GM23248 (cell line): ENCODE measurements at regions not wholly inside any gene's neighbourhood (a gene's known extent, or its start where the extent isn't known, plus 50 kb on each side); places are given as distances from the start of the nearest gene placed in this dataset.

ENCODE experiments used
- DNase-seq: peaks from one replicate; pipeline ENCODE4 v3.0.0-alpha.2; 2015
- H2AFZ ChIP-seq: fragments of 200-600 bp; sonication (generic); 2 replicates; pipeline ENCODE4 v1.6.1; 2016; ENCODE audit warnings: antibody characterized with exemption
- H3F3A ChIP-seq: fragments of 200-600 bp; sonication (generic); 2 replicates; pipeline ENCODE4 v1.6.1; 2016; ENCODE audit warnings: mild to moderate bottlenecking, antibody characterized with exemption, mixed run types; ENCODE audit not compliant: insufficient read depth
- H3K27ac ChIP-seq: fragments of 200-600 bp; sonication (generic); 2 replicates; pipeline ENCODE4 v1.5.1; 2016; ENCODE audit warnings: mild to moderate bottlenecking
- H3K27me3 ChIP-seq: fragments of 200-600 bp; sonication (generic); replicated peaks from 2 replicates; pipeline ENCODE4 v1.6.1; 2016; ENCODE audit warnings: mild to moderate bottlenecking; ENCODE audit not compliant: insufficient read depth
- H3K36me3 ChIP-seq: fragments of 200-600 bp; sonication (generic); 2 replicates; pipeline ENCODE4 v1.6.1; 2016; ENCODE audit warnings: low read depth, mild to moderate bottlenecking
- H3K4me1 ChIP-seq: fragments of 200-600 bp; sonication (generic); 2 replicates; pipeline ENCODE4 v1.6.1; 2016; ENCODE audit warnings: mild to moderate bottlenecking; ENCODE audit not compliant: insufficient read depth
- H3K4me2 ChIP-seq: fragments of 200-600 bp; sonication (generic); one replicate; pipeline ENCODE4 v1.6.1; 2016; ENCODE audit warnings: mild to moderate bottlenecking; ENCODE audit not compliant: unreplicated experiment
- H3K4me3 ChIP-seq: fragments of 200-600 bp; sonication (generic); 2 replicates; pipeline ENCODE4 v1.5.1; 2016; ENCODE audit warnings: mild to moderate bottlenecking
- H3K79me2 ChIP-seq: fragments of 200-600 bp; sonication (generic); 2 replicates; pipeline ENCODE4 v1.6.1; 2016; ENCODE audit warnings: mild to moderate bottlenecking; ENCODE audit not compliant: insufficient read depth
- H3K9ac ChIP-seq: fragments of 200-600 bp; sonication (generic); 2 replicates; pipeline ENCODE4 v1.6.1; 2016; ENCODE audit warnings: mild to moderate bottlenecking
- H3K9me2 ChIP-seq: fragments of 200-600 bp; sonication (generic); 2 replicates; pipeline ENCODE4 v1.6.1; 2016; ENCODE audit warnings: mixed run types, mild to moderate bottlenecking, moderate library complexity; ENCODE audit not compliant: insufficient read depth
- H3K9me3 ChIP-seq: fragments of 200-600 bp; sonication (generic); one replicate; pipeline ENCODE4 v1.6.1; 2017; ENCODE audit warnings: low read depth
- H4K20me1 ChIP-seq: fragments of 200-600 bp; sonication (generic); 2 replicates; pipeline ENCODE4 v1.6.0; 2016; ENCODE audit not compliant: insufficient read depth
- EZH2 ChIP-seq: fragments of 200-600 bp; sonication (generic); IDR thresholded peaks from 2 replicates; pipeline ENCODE4 v1.6.1; 2018; ENCODE audit warnings: antibody characterized with exemption, mild to moderate bottlenecking; ENCODE audit not compliant: insufficient read depth, poor library complexity, severe bottlenecking
- EZH2phosphoT487 ChIP-seq: fragments of 200-600 bp; sonication (generic); IDR thresholded peaks from 2 replicates; pipeline ENCODE4 v1.6.1; 2018; ENCODE audit warnings: antibody characterized with exemption, moderate library complexity, mild to moderate bottlenecking, low read depth; ENCODE audit not compliant: insufficient read depth
- WGBS, 2 experiments: methylation state at CpG; one replicate each; pipeline ENCODE4 v1.1.6; 2015 to 2017; ENCODE audit warnings: low lambda C conversion rate in 2 of 2, low coverage in 1 of 2; ENCODE audit errors: missing lambda C conversion rate in 2 of 2; 5-methylcytosine and 5-hydroxymethylcytosine counted together
- in situ Hi-C: fragments of 300-500 bp; cut with MboI; formaldehyde crosslinking; loops from 2 replicates; pipeline ENCODE4 v1.15.0; 2020

DNA sequence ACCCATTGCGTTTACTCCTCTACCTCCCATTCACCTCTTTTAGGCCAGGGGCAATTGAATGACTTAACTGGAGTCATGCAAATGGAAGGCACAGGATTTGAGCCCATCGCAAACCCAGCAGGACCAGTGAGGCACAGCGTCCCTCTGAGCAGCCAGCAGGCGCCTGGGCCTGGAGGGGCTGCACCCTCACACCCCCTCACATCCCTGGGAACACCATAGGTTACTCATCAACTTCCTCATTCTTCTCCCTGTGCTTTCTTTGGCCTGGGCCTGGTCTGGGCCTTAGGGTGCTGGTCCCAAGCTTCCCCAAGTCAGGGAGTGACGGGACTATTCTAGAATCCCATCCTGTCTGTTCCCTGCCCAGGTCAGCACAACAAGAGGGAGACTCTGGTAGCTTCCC is 169.4 kb upstream of the EEPD1 start:
- Histone ChIP-seq H3K27me3 (no peaks in the 10 kb centered on the region; the same call in 1 of the 2 replicates), H3F3A (no peaks in the 10 kb centered on the region), H2AFZ (no peak overlapping the region), H3K4me1 (no peaks in the 10 kb centered on the region), H4K20me1 (no peaks in the 10 kb centered on the region), H3K4me3 (no peak overlapping the region), H3K79me2 (no peaks in the 10 kb centered on the region), H3K36me3 (no peaks in the 10 kb centered on the region), H3K9me2 (no peaks in the 10 kb centered on the region), H3K9ac (no peak overlapping the region), H3K9me3 (no peaks in the 10 kb centered on the region), H3K27ac (no peak overlapping the region), H3K4me2 (no peak overlapping the region)
- no peak for TF ChIP-seq EZH2phosphoT487
- no peak for TF ChIP-seq EZH2
- in situ Hi-C loops = no loop called here
- no peak for DNase-seq
- 91 to 95% methylated on average over 5 of the region's 5 CpGs for WGBS, 2 experiments

DNA sequence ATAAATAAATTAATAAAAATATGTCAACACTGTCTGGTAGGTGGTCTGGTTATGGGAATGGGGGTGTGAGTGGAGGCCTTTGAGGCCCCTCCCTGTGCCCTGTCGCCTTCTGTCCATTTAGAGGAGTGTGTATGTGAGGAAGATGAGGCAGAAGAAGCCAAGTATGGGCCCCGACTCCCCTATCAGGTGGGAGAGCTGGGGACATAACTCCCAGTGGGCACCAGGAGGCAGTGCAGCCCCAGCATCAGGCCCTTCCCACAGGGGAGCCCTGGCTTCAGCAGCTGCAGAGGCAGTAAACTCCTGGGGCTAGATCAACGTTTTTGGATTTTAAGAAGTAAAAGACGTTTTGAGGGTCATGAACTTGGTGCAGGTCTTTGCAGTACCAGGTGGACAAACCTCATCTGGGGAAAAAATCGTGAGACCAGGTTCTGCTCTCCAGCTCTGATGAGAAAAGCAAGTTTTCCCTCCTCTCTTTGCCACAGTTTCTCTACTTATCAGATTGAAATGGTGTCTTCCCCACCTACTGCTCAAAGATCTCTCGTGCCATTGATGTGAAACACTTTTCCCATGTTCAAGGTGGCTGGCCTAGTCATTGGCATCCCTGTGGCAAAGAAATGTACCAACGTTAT is 167.8 kb upstream of the EEPD1 start:
- Histone ChIP-seq H2AFZ (no peak overlapping the region), H3K9ac (no peak overlapping the region), H3K9me3 (no peaks in the 10 kb centered on the region), H3K4me2 (no peak overlapping the region), H3K36me3 (no peaks in the 10 kb centered on the region), H3K27me3 (no peaks in the 10 kb centered on the region), H3K27ac (no peak overlapping the region), H3K79me2 (no peaks in the 10 kb centered on the region), H3F3A (no peaks in the 10 kb centered on the region), H3K9me2 (no peaks in the 10 kb centered on the region), H4K20me1 (no peaks in the 10 kb centered on the region), H3K4me1 (no peaks in the 10 kb centered on the region), H3K4me3 (no peak overlapping the region)
- 11 to 16% methylated on average over 7 of the region's 7 CpGs for WGBS, 2 experiments
- in situ Hi-C loops = no loop called here
- TF ChIP-seq EZH2 (no peak), EZH2phosphoT487 (no peak)
- peak; percentile 89 for DNase-seq

DNA sequence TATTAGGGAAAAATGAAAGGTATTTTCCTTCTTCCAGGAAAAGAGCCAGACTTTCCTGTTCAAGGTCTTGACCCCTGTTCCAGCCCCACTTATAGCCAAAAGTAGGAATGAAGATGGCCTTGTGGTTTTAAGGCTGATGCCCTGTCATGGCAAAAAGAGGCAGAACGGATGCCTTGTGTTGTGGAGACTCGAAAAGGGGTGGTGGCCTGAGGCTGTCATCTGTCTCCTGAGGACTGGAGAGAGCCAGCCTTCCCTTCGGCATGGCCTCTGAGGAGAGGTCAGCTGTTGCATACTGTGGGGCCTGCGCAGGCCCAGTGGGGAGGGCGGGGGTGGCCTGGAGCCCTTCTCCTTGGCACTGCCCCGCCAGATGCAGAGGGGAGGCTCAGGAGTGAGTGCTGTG is 166.0 kb upstream of the EEPD1 start:
- Histone ChIP-seq H3K27me3 (no peaks in the 10 kb centered on the region), H3K36me3 (no peaks in the 10 kb centered on the region), H3K9me2 (no peaks in the 10 kb centered on the region), H3K27ac (no peak overlapping the region), H3K4me2 (no peak overlapping the region), H2AFZ (no peak overlapping the region), H3F3A (no peaks in the 10 kb centered on the region), H4K20me1 (no peaks in the 10 kb centered on the region), H3K79me2 (no peaks in the 10 kb centered on the region), H3K9me3 (no peaks in the 10 kb centered on the region), H3K4me1 (no peaks in the 10 kb centered on the region), H3K9ac (no peak overlapping the region), H3K4me3 (no peak overlapping the region)
- in situ Hi-C loops = no loop called here
- no peak for DNase-seq
- 74% methylated on average over 5 to 6 of the region's 6 CpGs for WGBS, 2 experiments
- TF ChIP-seq EZH2phosphoT487 = no peak
- TF ChIP-seq EZH2 = no peak

DNA sequence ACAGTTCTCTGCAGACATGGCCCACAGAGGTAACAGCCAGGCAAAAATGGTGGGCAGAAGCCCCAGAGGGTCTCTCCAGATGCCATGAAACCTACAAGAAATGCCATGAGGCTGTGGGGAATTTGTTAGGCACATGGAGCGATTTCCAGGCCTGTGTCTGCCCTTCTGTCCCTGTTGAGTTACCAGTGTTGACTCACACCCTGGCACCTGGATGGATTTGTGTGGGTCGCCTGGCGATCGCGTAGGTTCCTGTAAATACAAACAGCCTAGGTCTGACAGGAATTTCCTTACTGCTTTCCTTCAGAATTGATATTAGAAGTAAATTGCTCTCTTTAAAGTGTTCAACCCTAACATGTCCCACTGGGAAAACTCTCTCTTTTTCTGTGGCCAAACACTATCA is 164.9 kb upstream of the EEPD1 start:
- Histone ChIP-seq H3K4me2 (no peak overlapping the region), H3K79me2 (no peaks in the 10 kb centered on the region), H3K27ac (no peak overlapping the region), H3K9me3 (no peaks in the 10 kb centered on the region), H3K9me2 (no peaks in the 10 kb centered on the region), H3K4me1 (no peaks in the 10 kb centered on the region), H2AFZ (no peak overlapping the region), H3F3A (no peaks in the 10 kb centered on the region; the same call in 1 of the 2 replicates), H3K36me3 (no peaks in the 10 kb centered on the region), H3K9ac (no peak overlapping the region), H3K4me3 (no peak overlapping the region), H4K20me1 (no peaks in the 10 kb centered on the region), H3K27me3 (no peaks in the 10 kb centered on the region)
- no peak for DNase-seq
- 97 to 100% methylated on average over 5 of the region's 5 CpGs for WGBS, 2 experiments
- in situ Hi-C loops = no loop called here
- TF ChIP-seq EZH2phosphoT487 (no peak), EZH2 (no peak)

DNA sequence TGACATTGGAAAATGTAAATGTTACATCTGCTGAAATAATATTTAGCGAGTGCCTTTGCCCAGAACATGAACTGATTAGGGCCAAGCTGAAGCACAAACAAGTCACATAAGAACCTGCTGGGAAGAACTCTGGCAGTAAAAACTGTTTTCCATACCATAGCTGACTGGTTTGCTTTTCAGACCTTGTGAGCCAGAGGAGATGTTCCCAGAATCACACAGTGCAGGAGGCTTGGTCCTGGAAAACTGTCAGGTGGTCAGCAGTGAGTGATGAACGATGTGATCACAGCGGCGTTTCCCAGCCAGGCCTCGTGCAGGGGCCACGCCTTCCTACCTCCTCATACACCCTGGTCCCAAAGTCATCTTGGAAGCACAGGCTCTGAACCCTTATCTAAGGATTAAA is 164.2 kb upstream of the EEPD1 start:
- DNase-seq = no peak
- WGBS, 2 experiments = 81 to 90% methylated on average over 6 of the region's 6 CpGs
- Histone ChIP-seq H3K79me2 (no peaks in the 10 kb centered on the region), H3F3A (no peaks in the 10 kb centered on the region; the same call in 1 of the 2 replicates), H3K36me3 (no peaks in the 10 kb centered on the region), H3K4me3 (no peak overlapping the region), H3K27ac (no peak overlapping the region), H3K4me1 (no peaks in the 10 kb centered on the region), H3K27me3 (no peaks in the 10 kb centered on the region), H2AFZ (no peak overlapping the region), H3K9me2 (no peaks in the 10 kb centered on the region), H3K9me3 (no peaks in the 10 kb centered on the region), H3K9ac (no peak overlapping the region), H4K20me1 (no peaks in the 10 kb centered on the region), H3K4me2 (no peak overlapping the region)
- TF ChIP-seq EZH2phosphoT487 = no peak
- TF ChIP-seq EZH2 = no peak
- in situ Hi-C loops = no loop called here
